Skeletal muscle tissue (tissue), 3 donors: ENCODE measurements at regions not wholly inside any gene's neighbourhood (a gene's known extent, or its start where the extent isn't known, plus 50 kb on each side); places are given as distances from the start of the nearest gene placed in this dataset.

Experiments used
- H3K27ac ChIP-seq: one replicate; pipeline ENCODE4 v1.7.0; 2013; ENCODE audit warnings: mild to moderate bottlenecking, low read depth, low read length, inconsistent platforms
- H3K27me3 ChIP-seq, 3 donors: one replicate each; pipeline ENCODE4 v1.7.0; 2013; ENCODE audit warnings: low read length in 3 of 3; ENCODE audit not compliant: control insufficient read depth in 3 of 3, insufficient read depth in 3 of 3
- H3K36me3 ChIP-seq, 3 donors: one replicate each; pipeline ENCODE4 v1.7.0; 2013; ENCODE audit warnings: low read length in 3 of 3; ENCODE audit not compliant: control insufficient read depth in 3 of 3, insufficient read depth in 3 of 3
- H3K4me1 ChIP-seq, 3 donors: one replicate each; pipeline ENCODE4 v1.7.0; 2013; ENCODE audit warnings: low read length in 3 of 3, mild to moderate bottlenecking in 3 of 3; ENCODE audit not compliant: control insufficient read depth in 3 of 3, insufficient read depth in 3 of 3
- H3K4me3 ChIP-seq, 3 donors: one replicate each; pipeline ENCODE4 v1.7.0; 2013; ENCODE audit warnings: low read length in 3 of 3
- H3K9ac ChIP-seq, 3 donors: one replicate each; pipeline ENCODE4 v1.7.0; 2013; ENCODE audit warnings: low read length in 3 of 3, mild to moderate bottlenecking in 3 of 3, moderate library complexity in 2 of 3, low read depth in 1 of 3
- H3K9me3 ChIP-seq, 3 donors: one replicate each; pipeline ENCODE4 v1.7.0; 2013; ENCODE audit warnings: low read length in 3 of 3; ENCODE audit not compliant: control insufficient read depth in 3 of 3
- donor health status: Osteomylitis.

DNA sequence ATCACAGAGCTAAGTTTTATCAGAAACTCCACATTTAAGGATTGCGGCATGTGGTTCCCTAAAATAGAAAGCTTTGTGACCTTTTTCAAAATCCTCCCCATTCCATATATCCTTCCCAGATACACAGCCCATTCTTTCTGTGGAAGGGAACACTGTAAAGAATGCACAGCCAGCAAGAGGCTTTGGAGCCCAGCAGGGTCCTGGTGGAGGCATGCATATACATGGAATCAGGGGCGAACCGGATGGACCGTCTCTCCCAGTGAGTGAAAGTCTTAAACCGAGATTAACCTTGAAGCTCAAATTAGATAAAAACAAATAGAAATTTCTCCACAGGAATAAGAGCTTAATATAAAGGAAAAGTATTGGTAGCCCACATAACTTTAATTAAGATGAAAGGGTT is 436.2 kb upstream of the MDFIC2 start:
- Histone ChIP-seq H3K36me3 (no peaks in the 10 kb centered on the region), H3K27me3 (no peaks in the 10 kb centered on the region), H3K4me3 (no peak overlapping the region), H3K27ac (no peak overlapping the region), H3K9me3 (no peaks in the 10 kb centered on the region), H3K9ac (no peak overlapping the region), H3K4me1 (no peaks in the 10 kb centered on the region)

DNA sequence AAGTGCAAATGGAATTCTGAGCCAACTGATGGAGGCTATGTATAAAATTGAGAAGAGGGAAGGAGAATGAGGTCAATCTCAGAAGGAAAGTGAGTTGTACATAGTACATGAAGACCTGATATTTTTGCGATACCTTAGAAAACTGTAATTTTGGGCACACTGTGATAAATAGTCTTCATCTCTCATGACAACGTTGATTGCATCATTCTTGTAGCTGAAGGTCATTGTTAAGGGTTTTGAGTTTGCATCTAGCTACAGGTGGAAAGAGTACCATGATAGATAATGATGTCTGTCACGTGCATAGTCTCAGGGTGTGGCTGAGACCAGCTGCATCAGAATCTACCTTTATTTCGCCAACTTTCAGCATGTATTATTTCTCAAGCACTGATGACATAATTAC is 435.4 kb upstream of the MDFIC2 start:
- Histone ChIP-seq H3K36me3 (no peaks in the 10 kb centered on the region), H3K27me3 (no peaks in the 10 kb centered on the region), H3K4me3 (no peak overlapping the region), H3K4me1 (no peaks in the 10 kb centered on the region), H3K9me3 (no peaks in the 10 kb centered on the region), H3K27ac (no peak overlapping the region), H3K9ac (no peak overlapping the region)

DNA sequence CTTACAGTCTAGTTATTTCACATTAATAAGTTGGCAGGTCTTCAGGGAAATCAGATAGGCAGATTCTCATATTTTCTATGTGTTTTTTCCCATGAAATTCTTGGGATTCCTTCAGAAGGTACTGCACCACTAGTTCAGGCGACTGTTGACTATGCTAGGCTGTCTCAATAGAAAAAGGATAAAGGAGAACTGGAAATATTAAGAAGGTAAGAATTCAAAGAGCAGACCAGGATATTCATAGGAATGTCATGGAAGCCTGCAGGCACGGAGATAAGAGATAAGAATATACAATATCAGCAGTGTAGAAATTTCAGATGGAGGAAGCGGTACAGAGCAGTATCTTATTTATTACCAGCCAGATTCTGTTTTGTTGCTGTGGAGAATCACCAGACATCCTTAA is 432.1 kb upstream of the MDFIC2 start:
- H3K4me1 ChIP-seq = no peaks in the 10 kb centered on the region

DNA sequence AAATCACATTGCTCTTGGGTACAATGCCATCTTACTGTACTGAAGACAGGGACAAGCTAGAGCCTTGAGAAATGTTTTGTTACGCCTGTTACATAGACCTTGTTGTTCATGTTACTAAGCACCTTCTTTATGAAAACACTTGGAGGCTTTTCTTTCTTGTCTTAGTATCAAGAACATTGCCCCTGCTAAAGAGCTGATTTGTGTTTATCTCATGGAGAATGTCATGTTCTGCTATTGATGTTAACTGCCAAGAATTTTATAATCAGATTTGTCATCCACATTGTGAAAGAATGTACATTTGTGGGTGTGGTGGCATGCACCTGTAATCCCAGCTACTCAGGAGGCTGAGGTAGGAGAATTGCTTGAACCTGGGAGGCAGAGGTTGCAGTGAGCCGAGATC is 431.3 kb upstream of the MDFIC2 start:
- Histone ChIP-seq H3K36me3 (no peaks in the 10 kb centered on the region), H3K27ac (no peak overlapping the region)

More for the DNA sequence above, 432.1 kb upstream of the MDFIC2 start:
- H3K4me3 ChIP-seq = no peak overlapping the region
- H3K9me3 ChIP-seq = no peaks in the 10 kb centered on the region
- H3K9ac ChIP-seq = no peak overlapping the region
- H3K27ac ChIP-seq = no peak overlapping the region
- H3K27me3 ChIP-seq = no peaks in the 10 kb centered on the region
- H3K36me3 ChIP-seq = no peaks in the 10 kb centered on the region

DNA sequence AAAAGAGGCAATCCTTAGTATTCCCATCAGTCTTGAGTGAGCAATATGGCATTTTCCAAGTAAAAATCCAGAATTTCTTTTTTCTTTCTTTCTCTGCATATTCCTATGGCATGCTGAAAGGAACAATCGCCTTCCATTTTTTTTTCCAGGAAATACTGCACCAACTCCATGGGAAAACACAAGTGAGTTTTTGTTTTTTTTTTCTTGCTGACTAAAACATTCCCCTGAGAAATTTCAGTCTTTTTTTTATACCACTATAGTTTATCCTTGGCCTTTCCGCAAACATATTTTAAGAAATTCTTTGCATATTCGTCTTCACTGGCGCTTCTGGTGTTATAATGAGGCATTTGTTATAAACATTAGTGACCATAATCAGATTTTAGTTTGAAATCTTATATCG is 429.6 kb upstream of the MDFIC2 start:
- Histone ChIP-seq H3K9me3 (no peaks in the 10 kb centered on the region), H3K27ac (no peak overlapping the region), H3K27me3 (no peaks in the 10 kb centered on the region), H3K9ac (no peak overlapping the region), H3K4me3 (no peak overlapping the region), H3K4me1 (no peaks in the 10 kb centered on the region), H3K36me3 (no peaks in the 10 kb centered on the region)

More for the DNA sequence above, 431.3 kb upstream of the MDFIC2 start:
- Histone ChIP-seq H3K9me3 (no peaks in the 10 kb centered on the region), H3K9ac (no peak overlapping the region), H3K4me3 (no peak overlapping the region), H3K27me3 (no peaks in the 10 kb centered on the region), H3K4me1 (no peaks in the 10 kb centered on the region)

DNA sequence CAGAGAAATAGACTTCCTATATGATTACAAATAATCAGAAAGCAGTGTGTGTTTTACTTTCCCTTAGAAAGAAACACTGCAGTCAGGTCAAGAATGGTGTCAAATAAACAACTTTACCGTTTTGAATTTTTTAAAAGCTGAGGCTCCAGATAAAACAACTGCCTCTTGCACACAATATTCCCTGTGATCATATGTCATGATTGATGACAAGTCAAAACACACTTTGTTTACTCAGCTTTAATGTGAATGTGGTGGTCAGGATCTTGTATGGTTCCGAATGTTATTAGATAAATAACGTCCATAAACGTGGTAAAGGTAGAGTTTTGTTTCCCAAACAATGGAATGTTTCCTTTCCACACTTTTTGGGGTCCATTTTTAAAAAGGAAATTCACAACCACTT is 428.4 kb upstream of the MDFIC2 start:
- H3K9ac ChIP-seq = no peak overlapping the region
- H3K4me3 ChIP-seq = no peak overlapping the region
- no peaks in the 10 kb centered on the region for H3K36me3 ChIP-seq
- H3K27ac ChIP-seq = no peak overlapping the region
- no peaks in the 10 kb centered on the region for H3K9me3 ChIP-seq
- H3K27me3 ChIP-seq = no peaks in the 10 kb centered on the region
- H3K4me1 ChIP-seq = no peaks in the 10 kb centered on the region

DNA sequence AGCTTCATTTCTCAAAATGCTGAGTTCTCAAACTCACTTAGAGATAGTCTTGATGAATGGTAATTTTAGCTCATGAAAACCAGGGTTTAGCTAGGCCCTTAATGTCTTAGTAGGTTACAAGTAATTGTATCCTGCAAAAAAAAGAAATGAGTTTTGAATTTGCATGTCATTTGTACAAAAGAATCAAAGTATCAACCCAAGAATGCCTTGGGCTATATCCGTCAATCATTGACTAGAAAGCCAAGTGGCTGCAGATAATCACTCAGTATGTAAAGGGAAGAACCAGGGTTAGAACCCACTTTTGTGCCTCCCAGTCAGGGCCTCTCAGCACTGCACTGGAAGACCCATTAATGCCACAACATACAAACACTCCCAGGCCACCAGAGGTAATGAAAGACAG is 427.6 kb upstream of the MDFIC2 start:
- no peaks in the 10 kb centered on the region for H3K9me3 ChIP-seq
- no peak overlapping the region for H3K27ac ChIP-seq
- H3K4me3 ChIP-seq = no peak overlapping the region
- no peaks in the 10 kb centered on the region for H3K27me3 ChIP-seq
- H3K9ac ChIP-seq = no peak overlapping the region
- H3K36me3 ChIP-seq = no peaks in the 10 kb centered on the region
- H3K4me1 ChIP-seq = no peaks in the 10 kb centered on the region

DNA sequence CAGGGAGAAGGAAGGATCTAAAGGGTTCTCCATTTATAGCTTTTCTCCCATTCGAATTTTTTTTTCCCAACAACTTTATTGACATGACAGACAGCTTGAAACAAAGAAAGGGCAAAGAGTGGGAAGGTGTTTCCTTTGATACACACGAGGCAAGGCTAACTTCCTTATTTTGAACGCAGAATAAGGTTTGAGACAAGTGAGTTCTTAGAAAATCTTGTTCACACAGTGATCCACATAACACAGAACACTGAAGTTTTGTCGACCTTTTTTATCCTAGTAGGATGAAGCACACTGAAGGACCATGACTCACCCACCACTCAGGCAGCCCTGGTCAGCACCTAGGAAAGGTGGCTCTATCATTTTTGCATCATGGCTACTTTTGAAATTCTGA is 425.8 kb upstream of the MDFIC2 start:
- Histone ChIP-seq H3K9me3 (no peaks in the 10 kb centered on the region), H3K27me3 (no peaks in the 10 kb centered on the region), H3K36me3 (no peaks in the 10 kb centered on the region), H3K27ac (no peak overlapping the region), H3K9ac (no peak overlapping the region), H3K4me3 (no peak overlapping the region), H3K4me1 (no peaks in the 10 kb centered on the region)

DNA sequence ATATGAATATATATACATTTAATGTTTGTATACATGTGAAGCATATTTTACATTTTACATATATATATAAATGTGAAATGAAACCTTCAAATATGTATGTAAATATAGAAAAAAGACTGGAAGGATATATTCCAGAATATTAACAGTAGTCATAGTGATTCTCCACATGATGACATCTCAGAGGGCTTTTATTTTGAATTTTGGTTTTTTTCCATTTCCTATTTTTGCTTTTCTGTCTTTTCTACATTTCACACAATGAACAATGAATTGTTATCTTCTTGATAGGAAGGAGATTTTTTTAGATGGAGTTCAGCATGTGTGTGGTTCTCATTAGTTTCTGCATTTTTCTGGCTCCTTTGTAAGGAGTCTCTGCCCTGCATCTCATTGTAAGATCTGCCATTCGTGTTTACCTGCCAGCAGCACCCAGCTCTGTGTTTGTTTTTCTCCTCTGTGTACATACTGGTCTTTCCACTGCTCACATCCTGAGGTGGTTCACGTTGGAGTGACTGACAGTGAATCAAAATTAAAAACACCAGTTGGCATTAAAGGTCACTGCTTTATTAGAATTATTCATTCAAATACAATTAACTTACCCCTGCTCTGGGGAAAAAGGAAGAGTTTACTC is 425.3 kb upstream of the MDFIC2 start:
- Histone ChIP-seq H3K4me1 (no peaks in the 10 kb centered on the region), H3K4me3 (no peak overlapping the region), H3K9me3 (no peaks in the 10 kb centered on the region), H3K36me3 (no peaks in the 10 kb centered on the region), H3K27me3 (no peaks in the 10 kb centered on the region), H3K9ac (no peak overlapping the region), H3K27ac (no peak overlapping the region)

DNA sequence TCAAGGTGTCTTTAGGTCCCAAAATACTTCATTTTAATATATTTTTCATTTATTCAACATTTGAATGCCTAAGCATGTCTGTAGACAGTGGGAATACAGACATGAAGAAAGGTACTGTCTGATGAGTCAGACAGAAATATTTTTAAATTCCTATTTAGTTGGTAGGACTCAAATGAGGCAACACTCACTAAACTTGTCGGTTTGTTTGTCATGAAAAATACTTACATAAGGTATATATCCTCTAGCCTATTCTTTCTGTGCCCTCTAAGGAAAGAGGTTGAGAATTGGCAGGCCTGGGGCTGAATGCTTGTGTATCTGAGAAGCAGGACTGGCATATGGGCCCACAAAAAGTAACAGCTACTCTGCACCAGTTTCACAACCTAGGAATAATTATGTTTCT is 423.6 kb upstream of the MDFIC2 start:
- H3K36me3 ChIP-seq = no peaks in the 10 kb centered on the region
- H3K9ac ChIP-seq = no peak overlapping the region
- no peaks in the 10 kb centered on the region for H3K27me3 ChIP-seq
- H3K4me1 ChIP-seq = no peaks in the 10 kb centered on the region
- H3K9me3 ChIP-seq = no peaks in the 10 kb centered on the region
- H3K27ac ChIP-seq = no peak overlapping the region
- no peak overlapping the region for H3K4me3 ChIP-seq

DNA sequence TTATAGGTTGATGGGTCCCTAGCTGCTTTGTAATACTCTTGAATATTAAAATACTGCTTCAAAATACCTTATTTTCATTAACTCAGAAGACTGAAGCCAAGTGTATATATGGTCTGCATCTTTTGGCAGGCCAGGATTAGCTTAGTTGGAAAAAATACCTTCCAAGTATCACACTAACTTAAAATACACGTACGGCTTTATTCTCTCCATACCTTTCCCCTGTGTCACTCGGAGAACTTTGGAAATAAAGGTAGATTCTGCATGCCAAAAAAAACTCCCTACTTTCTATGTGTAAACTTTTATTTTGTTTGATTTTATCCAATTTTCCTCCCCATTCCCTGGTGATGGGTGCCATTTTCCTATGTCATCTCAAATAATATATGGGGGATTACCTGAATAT is 422.3 kb upstream of the MDFIC2 start:
- Histone ChIP-seq H3K4me3 (no peak overlapping the region), H3K36me3 (no peaks in the 10 kb centered on the region), H3K27me3 (no peaks in the 10 kb centered on the region), H3K9ac (no peak overlapping the region), H3K27ac (no peak overlapping the region), H3K9me3 (no peaks in the 10 kb centered on the region), H3K4me1 (no peaks in the 10 kb centered on the region)
